Activated T-helper 9 cell treated with anti-CD3 and anti-CD28 coated beads, Interleukin-2, amount 50 U/mL, for 16 hours (primary cell): ENCODE measurements at regions not wholly inside any gene's neighbourhood (a gene's known extent, or its start where the extent isn't known, plus 50 kb on each side); places are given as distances from the start of the nearest gene placed in this dataset.

ENCODE experiments used
- DNase-seq: peaks from one replicate; pipeline ENCODE4 v3.0.0-alpha.2; 2020; ENCODE audit warnings: low read depth

DNA sequence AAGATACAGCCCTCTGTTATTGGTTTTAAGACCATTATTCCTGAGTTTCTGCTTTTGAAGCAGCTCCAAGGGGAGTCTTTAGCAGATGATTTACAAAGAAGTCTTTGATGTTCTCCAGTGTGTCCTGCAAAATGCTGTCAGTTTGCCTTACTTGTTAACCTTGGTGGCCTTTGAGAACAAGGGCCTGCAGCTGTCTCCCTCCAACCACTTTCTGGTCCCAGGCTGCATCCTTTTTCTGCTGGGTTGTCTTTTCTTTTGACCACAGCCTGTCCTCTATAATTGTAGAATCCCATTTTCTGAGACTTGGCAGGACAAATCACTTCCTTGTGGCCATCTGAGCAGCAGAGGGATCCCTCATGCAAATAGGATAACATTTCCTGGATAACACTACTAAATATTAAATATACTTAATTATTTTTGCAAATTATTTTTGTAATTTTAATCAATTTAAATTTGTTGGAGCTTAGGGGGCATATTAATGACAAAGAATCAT, 281.4 kb downstream of the DMRT2 start:
- DNase-seq, result no peak

DNA sequence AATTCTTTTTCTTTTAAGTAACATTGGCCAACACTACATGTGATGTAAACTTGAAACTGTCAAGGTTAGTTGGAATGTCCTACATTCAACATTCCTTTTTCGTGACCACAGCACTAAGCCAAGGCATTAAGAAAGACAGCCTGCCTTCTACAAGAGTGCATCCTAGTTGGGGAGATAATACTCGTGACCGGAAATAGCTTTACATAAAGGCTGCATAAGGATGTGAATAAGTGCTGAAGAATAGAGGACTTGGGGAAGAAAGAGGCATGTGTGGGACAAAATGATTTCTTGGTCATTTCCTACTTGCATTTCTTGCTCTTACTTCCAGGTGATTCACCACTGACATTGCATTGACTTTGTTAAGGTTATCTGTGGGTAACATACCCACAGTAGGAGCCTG, 282.0 kb downstream of the DMRT2 start:
- DNase-seq, result no peak

DNA sequence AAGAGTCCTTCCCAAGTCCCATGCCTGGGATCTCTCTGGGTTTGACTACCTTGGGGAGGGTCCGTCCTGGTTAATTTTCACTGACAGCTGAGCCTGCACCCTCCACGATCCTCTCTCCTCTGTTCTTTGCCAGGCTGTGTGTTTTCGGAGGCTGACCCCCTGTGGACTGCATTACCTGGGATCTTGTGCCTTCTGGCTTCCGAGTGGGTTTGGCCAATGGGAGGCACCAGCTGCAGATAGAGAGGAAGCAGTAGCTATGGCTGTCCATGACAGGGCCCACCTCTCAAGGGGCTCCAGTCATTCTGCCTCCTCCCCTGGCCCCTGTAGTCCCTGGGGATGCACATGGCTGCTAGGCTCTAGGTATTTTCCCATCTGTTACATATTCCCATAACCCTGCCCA, 285.0 kb downstream of the DMRT2 start:
- DNase-seq, result no peak

DNA sequence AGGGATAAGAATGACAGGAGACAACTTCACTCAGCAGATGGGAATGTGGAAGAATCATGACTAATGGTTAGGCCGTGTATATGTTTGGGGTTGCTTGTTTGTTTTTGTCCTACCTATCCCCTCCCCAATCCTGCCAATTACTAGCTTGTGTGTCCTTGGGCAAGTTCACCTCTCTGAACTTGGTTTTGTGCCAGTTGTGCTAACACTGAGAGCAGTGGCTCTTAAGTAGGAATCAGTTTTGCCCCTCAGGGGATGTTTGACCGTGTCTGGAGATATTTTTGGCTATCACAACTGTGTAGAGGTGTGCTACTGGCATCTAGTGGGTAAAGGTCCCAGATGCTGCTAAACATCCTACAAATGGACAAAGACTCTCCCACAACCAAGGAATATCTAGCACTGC, 287.0 kb downstream of the DMRT2 start:
- no peak for DNase-seq

DNA sequence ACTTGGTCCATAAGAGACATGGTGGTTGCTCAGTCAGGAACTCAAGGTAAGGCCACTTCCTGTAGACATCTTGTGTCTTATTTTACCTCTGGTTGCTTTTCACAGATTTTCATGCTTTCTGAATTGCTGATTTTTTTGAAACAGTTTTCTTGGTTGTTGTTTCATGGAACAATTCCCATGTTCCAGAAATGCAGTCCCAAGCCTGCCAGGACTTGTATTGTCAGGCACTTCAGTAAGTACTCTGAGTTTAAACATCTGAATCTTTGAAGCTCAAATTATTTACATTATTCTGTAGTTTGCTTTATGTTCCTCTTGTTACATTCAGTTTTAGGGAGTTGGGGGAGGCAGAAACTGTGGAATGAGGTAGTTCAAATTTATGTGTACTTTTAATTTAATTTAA, 290.2 kb downstream of the DMRT2 start:
- DNase-seq, result no peak

DNA sequence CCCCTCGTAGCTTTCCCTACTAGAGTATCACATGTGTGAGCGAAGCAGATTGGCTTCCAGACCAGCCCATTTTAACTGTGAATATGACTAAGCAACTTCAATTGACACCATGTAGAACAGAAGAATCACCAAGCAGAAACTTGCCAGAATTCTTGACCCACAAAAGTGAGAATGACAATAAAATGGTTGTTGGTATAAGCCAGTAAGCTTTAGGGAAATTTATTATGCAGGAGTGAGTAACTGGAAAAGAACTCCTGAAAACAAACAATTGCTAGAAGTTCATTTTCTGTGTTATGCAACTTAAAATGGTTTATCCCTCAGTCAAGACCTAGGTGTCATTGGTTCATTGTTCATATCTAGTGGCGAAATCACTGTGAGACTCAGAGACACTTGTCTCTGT, 303.1 kb downstream of the DMRT2 start:
- no peak for DNase-seq

DNA sequence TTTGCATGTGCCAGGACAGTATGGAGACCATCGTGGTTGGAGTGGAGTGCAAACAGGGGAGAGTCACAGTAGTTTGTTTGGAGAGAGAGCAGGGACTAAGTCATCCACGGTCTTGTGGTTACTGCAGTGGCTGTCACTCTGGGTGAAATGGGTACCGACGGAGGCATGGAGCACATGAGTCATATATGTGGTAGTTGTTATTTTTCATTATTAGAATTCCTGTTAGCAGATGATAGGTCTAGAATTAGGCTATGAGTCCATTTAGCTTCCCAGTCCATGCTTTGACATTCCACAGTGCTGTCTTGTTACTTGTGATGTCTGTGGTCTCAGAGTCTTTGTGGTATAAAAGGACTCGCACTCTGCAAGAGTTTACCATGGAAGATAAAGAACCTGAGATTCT, 303.9 kb downstream of the DMRT2 start:
- no peak for DNase-seq

DNA sequence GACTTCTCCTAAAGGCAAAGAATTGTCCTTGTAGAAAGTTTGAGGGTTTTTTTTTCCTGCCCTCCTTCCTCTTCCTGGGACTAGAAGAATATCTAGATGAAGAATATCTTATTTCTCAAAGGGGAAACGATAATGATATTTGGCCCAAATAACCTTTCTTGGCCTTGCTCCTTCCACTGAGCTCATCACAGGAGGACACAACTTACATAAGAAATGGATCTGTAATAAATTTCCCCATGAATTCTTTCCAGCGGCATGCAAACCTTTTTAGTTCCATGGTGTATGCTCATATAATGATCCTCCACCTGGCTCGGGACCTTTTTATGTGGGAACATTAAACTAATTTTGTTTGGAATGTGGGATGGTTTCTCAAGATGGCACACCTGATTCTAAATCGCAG, 304.4 kb downstream of the DMRT2 start:
- DNase-seq, result no peak

DNA sequence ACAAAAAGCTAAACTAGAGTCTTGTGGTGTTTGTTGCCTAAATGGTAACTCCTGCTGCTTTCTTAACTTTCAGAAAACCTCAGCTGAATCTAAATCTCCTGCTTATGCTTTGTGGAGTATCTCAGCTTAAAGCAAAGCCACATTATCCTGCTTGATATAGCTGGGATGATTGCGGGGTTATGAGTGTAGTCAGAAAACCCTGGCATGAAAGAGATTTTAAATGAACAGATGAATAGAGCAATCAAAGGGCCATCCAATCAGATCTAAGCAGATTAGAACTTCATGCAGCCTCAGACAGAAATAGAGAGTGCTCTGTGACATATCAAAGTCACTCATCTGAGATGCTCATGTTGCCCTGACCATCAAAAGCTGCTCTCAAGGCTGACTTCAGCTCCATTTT, 305.5 kb downstream of the DMRT2 start:
- DNase-seq, result no peak

DNA sequence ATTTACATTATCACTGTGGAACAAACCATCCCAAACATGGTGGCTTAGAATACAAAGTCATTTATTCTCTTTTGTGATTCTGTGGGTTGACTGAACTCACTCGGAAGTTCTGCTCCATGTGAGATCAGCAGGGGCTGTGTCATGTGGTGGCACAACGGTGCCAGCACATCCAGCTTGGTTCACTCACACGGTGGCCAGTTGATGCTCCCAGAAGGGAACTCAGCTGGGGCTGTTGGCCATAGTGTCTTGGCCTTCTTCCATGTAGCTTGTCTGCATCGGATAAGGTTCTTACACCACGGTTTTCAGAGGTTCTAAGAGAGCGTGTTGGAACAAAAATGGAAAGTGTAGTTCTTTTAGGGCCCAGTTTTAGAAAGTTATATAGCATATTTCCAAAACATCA, 312.7 kb downstream of the DMRT2 start:
- no peak for DNase-seq

DNA sequence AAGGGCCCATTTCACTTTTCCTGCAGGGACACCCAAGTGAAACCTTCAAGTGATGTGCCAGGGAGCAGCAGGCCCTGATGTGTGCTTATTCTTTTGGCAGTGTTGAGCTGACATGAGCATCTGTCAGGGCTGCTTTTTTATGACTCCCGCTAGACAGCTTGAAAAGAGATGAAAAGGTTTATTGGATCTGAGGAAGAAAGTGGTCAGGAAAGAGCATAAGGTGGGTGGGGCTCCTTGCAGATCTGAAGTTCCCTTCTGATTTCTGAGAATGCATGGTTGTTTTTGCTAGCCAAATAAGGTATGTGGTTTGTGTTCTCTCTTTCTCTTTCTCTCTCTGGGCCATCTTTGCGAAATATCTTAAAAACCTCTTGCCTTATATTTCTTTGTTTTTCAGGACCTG, 316.1 kb downstream of the DMRT2 start:
- DNase-seq, result no peak

DNA sequence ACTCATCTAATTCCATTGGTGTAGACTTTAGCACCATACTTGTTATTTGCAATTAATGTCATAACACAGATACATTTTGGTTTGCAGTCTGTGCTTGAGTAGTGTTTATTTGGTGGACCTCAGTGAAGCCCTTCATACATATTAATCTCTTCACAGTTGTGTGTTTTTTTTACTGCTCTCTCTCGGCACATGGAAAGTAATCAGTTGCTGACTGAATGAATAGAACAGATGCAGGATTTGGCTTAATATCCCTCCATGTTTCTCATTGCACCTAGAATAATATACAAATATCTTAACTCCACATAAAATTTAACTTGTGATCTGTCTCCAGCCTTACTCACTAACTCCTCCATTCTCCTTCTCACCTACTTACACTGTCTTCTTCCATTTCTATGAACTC, 319.1 kb downstream of the DMRT2 start:
- no peak for DNase-seq

DNA sequence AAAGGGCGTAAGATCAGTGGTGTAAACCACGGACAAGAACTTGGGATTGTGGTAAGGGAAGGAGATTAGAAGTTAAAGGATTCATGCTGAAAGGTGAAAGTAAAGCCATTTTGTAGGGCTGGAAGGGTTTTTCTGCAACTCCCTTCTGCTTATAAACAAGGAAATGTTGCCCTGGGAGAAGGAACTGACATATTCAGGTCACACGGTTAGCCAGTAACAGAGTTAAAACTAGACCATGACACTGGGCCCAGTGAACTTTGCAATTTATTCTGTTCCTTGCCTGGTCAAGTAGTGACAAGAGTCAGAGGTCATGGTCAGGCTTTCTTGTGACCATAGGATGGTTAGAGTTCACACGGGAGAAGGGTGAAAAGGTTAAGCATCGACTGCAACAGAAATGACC, 323.3 kb downstream of the DMRT2 start:
- DNase-seq, result no peak

DNA sequence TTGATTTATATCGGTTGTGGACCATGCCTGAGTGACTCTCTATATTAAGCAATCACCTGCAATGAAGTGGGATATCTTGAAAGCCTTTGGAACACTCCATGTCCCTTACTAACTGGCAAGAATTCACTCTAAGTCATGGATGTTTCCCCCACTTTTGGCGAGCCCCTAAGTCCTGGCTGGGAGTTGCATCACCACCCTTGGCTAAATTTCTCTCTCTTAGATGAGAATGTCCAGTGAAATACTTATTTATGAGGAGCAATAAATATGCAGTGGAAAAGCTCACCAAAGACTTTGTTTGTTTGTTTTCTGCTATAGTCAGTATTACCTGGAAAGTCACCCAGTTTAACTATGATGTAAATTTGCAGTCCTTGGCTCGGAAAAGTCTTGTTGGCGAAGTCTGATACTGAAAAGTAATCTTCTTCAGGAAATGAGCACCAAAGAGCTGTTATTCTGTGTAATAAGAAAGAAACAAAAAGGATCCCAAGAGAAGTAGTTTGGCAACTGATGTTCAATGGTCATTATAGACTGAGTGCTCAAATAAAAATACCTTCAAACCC, 333.8 kb downstream of the DMRT2 start:
- no peak for DNase-seq

DNA sequence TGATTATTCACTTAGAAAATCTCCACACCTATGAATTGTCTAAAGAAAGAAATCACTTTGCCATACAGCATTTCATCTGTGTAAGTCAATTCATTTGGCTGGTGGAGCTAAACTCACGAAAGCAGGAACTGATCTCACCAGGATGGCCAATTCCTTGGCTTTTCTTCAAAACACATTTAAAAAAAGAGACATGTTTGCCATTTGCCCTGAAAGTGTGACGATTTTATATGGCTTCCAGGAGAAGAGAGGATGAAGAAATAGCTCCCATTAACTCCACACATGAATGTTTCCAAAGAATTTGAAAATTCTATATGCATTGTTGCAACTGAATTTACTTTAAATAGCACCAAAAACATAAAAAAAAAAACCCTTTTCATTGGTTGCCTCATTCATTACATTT, 334.7 kb downstream of the DMRT2 start:
- no peak for DNase-seq

DNA sequence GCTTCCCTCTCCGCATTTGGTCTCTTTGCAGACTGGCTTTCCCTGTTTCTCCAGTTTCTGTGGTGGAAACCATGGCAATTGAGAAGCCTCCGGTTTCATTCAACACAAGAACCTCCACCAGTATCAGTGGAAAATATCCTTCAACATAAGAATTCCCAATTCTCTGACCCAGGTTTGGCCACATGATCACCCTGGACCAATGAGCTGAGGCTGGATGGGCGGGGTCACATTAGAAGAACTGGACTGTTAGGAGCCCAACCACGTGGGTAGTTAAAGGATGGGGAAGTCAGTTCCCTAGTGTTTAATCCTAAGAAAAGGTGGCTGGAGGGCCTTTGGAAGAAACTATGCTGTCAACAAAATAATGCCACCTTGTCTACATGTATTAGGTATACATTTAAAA, 336.3 kb downstream of the DMRT2 start:
- no peak for DNase-seq

DNA sequence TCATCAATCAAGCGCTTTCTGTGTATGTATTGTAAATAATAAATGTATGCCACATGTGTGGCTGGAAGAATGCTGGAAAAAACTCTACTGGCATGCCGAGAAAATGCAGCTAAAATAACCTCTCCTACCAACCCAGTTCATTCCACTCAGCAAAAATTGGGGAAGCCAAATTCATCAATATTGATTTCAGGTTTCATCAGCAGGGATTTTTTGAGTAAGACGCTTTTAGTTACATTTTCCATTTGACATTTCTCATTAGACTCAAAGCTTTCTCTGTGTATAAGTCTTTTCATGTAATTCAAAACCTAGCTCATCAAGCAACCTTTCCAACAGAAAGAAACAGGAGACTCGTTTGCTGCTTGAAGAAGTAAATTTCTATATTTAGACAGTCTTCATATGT, 338.1 kb downstream of the DMRT2 start:
- DNase-seq, result no peak

DNA sequence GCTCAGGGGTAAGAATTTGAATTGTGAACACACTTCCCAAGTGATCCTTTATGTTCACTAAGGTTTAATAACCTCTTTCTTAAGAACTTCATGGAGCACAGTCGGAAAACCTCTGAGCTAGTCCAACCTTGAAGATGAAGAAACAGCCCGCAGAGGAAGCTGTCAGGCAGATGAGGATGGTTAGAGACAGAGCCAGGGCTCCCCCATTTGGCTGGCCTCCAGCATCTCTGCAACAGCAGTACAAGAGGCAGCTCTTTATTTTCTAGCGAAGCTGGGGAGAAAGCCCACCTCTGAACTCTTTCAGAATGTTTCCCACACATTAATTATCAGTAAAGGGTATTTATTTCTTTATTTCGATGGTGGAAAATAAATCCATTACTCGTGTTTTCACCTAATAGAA, 350.8 kb downstream of the DMRT2 start:
- no peak for DNase-seq

DNA sequence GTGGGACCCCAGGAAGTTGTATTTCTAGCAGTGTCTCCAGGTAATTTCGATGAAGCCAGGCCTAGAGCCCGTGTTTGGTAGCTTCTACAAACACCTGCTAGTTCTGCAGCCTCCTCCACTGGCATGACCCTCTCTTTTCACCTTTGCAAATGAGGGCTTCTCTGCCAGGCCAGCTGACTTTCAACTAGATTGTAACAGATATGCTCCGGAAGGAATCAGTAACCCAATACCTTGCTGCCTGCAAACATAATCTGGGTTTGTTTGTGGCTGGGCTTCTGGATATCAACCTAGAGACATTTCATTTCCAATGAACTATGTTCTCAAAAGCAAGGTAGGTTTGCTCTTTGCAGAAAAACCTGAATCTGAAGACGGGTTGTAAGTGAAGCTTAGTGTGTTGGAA, 354.8 kb downstream of the DMRT2 start:
- no peak for DNase-seq

DNA sequence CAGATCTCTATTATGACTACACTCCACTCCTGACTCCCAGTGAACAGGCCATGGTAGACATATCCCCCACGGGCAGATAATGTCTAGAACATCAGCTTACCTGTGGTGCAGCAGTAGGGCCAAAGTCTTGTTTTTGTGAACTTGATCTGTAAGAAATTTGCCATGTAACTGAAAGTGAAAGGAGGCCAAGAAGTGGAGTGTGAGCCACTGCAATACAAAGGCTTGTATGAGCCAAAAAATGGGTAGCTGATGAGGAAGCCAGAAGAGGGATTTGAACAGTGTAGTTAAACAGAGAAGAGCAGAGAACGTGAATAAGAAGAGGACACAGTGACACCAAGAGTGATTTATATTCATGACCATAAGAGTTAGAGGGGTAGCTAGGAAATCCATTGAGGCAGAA, 361.7 kb downstream of the DMRT2 start:
- DNase-seq, result no peak

DNA sequence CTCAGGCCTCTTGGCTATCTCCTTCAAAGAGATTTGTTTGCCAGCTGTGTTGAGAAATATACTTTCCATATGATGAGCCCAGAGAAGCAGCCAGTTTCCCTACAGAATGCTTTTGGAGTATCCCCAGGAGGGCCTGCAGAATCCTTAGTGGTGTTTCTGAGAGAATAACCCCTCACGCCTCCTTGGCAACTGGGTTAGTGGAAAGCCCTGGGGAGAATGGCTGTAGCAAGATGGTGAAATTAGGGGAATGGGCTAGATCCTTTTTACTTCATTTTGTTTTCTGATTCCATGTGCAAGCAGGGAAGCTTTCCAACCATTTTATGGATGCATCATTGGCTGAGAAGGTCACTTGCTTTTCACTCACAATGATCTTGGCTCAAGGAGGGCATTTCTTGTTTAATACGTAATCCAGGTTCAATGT, 364.6 kb downstream of the DMRT2 start:
- no peak for DNase-seq

DNA sequence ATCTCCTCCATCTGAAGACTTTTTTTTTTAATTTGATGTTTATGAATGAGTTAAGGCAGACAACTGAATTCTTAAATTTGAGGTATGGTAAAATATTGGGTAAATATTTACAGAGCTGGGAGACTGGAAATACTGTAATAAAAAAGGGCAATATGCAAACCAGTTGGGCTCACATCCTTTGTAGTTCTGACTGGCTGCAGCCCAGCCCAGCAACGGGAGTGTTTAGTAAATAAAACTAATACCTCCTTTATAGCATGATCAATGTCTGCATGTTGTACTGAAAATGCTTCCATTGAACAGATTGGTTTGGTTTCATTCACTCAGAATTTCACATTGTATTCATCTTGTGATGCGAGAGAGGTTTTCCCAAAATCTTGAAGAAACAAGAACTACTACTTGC, 365.0 kb downstream of the DMRT2 start:
- DNase-seq, result no peak

DNA sequence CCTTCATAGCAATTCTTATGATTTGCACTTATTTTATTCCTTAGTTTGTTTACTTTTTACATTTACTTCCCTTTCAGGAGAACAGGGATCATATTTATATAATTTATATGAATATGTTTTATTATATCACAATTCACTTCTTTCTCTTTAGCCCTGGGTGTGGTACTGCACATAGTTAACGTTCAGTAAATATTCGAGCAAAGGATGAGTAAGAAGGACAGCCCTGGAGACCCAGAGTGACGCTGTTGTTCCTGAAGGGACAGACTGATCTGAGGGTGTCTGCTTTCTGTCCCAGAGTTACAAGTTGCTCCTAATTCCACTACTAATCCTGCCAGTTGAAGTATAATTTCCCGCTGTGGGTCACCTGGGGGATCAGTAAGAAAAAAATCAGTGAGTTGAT, 366.1 kb downstream of the DMRT2 start:
- no peak for DNase-seq

DNA sequence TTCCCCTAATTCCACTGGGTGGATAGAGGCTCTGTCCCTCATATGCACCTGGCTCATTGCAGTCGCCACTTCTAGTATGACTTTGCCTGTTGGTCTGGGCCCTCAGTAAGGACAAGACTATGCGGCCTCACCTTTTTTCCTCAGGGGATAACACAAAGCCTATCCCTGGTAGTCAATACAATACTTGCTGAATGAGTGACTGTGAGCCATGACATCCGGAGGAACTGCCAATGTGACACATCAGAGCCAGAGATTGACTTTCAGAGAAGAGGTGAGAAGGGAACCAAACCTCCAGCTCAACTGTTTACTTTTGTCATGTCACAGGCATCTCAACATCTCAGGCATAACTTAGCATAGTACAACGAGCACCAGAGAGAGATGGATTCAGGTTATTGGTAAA, 371.3 kb downstream of the DMRT2 start:
- no peak for DNase-seq

DNA sequence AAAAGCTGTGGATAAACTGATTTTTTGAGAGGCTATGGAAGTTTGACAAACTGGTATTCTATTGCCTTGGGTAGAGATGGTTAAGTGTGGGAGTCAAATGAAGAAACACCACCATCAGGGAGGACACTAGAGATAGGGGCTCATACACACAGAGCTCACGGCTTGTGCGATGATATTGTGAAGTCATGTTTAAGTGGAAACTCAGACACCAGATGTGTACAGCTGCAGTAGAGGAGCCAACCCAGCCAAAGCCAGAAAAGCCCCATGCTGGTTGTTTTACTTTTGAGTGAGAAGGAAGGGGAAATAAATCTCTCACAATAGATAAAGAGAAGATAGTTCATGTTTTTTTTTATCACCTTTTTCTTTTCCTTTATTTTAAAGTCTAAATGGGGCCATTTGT, 377.7 kb downstream of the DMRT2 start:
- no peak for DNase-seq
